OCI-LY7 (cell line): ENCODE measurements at regions not wholly inside any gene's neighbourhood (a gene's known extent, or its start where the extent isn't known, plus 50 kb on each side); places are given as distances from the start of the nearest gene placed in this dataset.

Experiments used
- CTCF ChIP-seq: fragments of 200-600 bp; sonication (generic); conservative IDR thresholded peaks from 2 replicates; pipeline ENCODE4 v1.5.1; 2014; ENCODE audit warnings: mild to moderate bottlenecking, antibody characterized with exemption, low read length, moderate library complexity, mixed read lengths
- EZH2phosphoT487 ChIP-seq: fragments of 200-600 bp; sonication (generic); IDR thresholded peaks from 2 replicates; pipeline ENCODE4 v1.6.1; 2018; ENCODE audit warnings: low read depth, borderline replicate concordance, mild to moderate bottlenecking, mixed run types, antibody characterized with exemption, low read length, moderate library complexity, mixed read lengths

- TF ChIP-seq CTCF: no peak
- no peak for TF ChIP-seq EZH2phosphoT487
Observed at GRCh38 chr4:13856387-13856786, 228.9 kb upstream of the BOD1L1 start.
